Posterior vena cava (tissue), 2 donors: ENCODE measurements at regions not wholly inside any gene's neighbourhood (a gene's known extent, or its start where the extent isn't known, plus 50 kb on each side); places are given as distances from the start of the nearest gene placed in this dataset.
"Not testable (repeated sequence)": the region's sequence is repeated elsewhere in the genome, so short reads cannot be mapped to it uniquely, and the experiment has no call there.

Source experiments
- DNase-seq: peaks from one replicate; pipeline ENCODE4 v3.0.0-alpha.2; 2020; ENCODE audit warnings: low spot score
- intact Hi-C, 2 donors: fragments of 100-400 bp; cut with DNase I; formaldehyde crosslinking; loops; one replicate each; pipeline versions ENCODE4 v1.14.1 to v1.14.2; 2022 to 2023
- donor health status: DM: yes; HTN: yes; CAD: no.
- donor health status: DM: yes; HTN: yes; CAD: no.

DNA sequence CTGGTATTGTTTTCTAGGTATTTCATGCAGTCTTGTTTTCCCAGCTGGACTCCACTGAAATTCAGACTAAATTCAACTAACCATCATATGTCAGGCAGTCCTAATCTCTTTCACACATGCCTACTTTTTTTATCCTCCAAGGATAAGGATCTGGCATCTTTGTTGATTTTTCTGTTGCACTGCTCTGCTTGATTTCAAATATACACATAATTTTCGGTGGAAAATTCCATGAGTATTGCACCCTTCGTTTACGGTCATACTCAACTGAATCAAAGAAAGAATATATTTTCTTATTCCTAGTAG is 64.8 kb upstream of the UNC93A start:
- intact Hi-C loops = no loop called here
- DNase-seq = no peak

GRCh38 chr6:167226791-167227190 is 64.3 kb upstream of the UNC93A start:
- intact Hi-C loops = no loop called here
- no peak for DNase-seq

DNA sequence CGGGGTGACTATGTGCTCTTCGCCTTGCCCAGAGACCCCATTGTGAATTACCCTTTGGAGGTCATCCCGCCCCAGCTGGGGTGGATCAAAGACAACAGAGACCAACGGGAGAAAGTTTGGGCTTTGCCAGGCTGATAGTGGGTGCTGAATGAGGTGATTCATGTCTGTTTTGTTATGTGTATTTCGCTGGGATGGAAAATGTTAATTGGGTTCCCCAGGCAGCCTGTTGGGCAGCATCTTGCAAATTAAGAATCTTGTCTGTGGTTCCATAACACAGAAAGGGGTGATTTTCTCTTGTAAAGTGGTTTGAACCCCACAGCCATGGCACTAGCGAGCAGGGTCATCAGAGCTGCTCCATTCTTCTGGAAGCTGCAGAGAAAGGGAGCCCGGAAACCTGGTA is 63.1 kb upstream of the UNC93A start:
- intact Hi-C loops = no loop called here
- no peak for DNase-seq

- DNase-seq = no peak
- intact Hi-C loops = no loop called here
Observed at GRCh38 chr6:167229586-167229985, 61.5 kb upstream of the UNC93A start.

- no peak for DNase-seq
- intact Hi-C loops = no loop called here
Observed at GRCh38 chr6:167230288-167230687, 60.8 kb upstream of the UNC93A start.

DNA sequence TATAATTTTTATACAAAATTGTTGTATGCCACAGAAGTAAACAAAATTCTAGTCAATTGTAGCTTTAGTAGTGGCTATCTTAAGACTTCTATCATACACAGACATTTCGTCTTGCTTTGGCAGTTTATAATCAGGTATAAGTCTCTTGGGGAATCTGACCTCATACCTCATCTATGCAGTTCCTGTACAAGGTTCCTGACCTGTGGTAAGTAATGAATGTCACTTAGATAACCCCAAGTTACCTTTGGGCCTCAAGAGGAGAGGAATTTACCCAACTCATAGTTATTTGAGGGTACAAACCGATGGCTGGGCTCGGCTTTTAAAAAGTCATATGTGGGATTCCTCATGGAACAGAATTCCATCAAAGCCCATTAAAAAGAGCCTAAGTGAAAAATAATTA is 58.8 kb upstream of the UNC93A start:
- intact Hi-C loops = no loop called here

GRCh38 chr6:167233490-167233889 is 57.6 kb upstream of the UNC93A start:
- intact Hi-C loops = no loop called here
- no peak for DNase-seq

More for the DNA sequence above, 58.8 kb upstream of the UNC93A start:
- DNase-seq = no peak

- DNase-seq, intact Hi-C loops: not testable (repeated sequence)
Observed at GRCh38 chr6:167234576-167234975, 56.5 kb upstream of the UNC93A start.

DNA sequence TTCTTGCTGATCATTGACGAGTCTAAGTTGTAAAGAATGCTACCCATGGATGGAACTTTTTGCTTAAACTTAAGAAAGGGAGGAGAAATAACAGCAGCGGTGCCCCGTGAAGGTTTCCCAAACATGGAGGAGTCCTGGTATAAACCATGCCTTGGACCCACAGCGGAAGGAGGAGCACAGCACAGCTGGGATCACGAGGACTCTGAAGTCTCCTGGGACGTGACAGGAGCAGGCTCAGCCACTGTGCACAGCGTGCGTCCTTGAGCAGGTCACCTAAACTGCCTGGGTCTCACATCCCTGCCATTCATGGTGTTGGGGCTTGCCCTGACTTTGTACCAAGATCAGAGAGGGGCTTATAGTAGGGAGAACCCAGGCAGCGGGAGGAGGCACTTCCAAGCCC is 56.1 kb upstream of the UNC93A start:
- no peak for DNase-seq
- intact Hi-C loops = no loop called here

GRCh38 chr6:167235421-167236238 is 55.5 kb upstream of the UNC93A start:
- intact Hi-C loops = no loop called here
- DNase-seq = no peak

GRCh38 chr6:167236239-167236571 is 54.9 kb upstream of the UNC93A start:
- DNase-seq = no peak
- intact Hi-C loops = no loop called here

GRCh38 chr6:167237438-167238145 is 53.5 kb upstream of the UNC93A start:
- intact Hi-C loops = no loop called here
- DNase-seq = no peak

DNA sequence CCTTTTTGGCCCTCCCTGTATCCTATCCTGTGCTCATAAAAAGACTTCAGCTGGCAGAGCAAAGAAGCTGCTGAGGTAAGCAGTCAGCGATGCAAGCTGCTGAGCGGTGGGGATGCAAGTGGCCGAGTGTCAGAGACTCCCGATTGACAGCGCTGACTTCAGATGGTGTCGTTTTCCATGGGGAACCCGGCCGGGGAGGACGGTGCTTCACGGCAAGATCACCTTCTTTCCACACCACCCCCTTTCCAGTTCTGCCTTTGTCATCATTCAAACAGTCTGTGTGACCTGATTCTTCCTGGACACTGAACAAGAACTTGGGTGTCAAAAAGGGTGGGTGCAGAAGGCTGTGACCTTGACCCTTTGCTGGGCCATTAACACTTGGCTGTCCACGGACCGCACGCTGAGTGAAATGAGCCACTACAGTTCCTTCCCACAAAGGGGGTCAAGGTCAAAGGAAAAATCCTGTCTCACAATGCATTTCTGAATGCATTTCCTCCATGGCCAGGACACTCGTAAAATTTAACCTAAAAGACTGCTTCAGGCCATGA is 52.9 kb upstream of the UNC93A start:
- DNase-seq = no peak

GRCh38 chr6:167238694-167239467 is 52.2 kb upstream of the UNC93A start:
- intact Hi-C loops = no loop called here
- no peak for DNase-seq

More for the DNA sequence above, 52.9 kb upstream of the UNC93A start:
- intact Hi-C loops = no loop called here

DNA sequence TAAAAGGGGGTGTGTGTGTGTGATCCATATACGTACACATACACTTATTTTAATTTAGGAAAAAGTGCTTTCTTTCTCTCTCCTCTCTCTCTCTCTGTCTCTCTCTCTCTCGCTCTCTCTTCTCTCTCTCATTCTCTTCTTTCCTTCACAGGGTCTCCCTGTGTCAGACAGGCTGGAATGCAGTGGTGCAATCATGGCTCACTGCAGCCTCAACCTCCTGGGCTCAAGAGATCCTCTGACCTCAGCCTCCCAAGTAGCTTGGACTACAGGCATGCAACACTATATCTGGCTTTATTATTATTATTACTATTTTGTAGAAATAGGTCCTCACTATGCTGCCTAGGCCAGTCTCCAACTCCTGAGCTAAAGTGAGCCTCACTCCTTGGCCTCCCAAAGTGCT is 51.6 kb upstream of the UNC93A start:
- DNase-seq, intact Hi-C loops: not testable (repeated sequence)

DNA sequence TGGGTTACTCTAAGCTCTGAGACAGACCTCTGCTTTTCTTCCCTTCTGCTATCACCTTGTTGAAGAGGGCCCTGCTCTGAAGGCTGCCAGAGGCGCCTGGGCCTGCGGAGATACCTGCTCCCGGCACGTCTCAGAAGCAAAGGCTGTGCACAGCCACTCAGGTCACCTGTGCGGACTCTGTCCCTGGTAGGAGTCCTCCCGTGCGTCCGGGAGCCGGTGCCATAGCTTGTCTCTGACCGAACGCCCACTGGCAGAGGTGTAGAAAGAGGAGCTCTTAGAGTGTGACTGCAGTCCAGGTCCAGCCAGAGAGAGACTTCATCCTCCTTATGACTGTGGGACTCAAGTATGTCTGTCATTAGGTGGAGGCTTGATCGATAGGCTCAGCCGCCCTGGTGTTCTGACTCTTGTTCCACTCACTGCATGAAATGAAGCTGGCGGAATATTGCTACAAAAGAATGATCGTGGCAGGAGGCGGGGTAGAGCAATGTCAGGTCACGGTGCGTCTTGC is 51.0 kb upstream of the UNC93A start:
- DNase-seq = no peak
- intact Hi-C loops = no loop called here
